Endodermal cell (in vitro differentiated cells): ENCODE measurements at regions not wholly inside any gene's neighbourhood (a gene's known extent, or its start where the extent isn't known, plus 50 kb on each side); places are given as distances from the start of the nearest gene placed in this dataset.

Experiments used
- DNase-seq: peaks from one replicate; pipeline ENCODE4 v3.0.0-alpha.2; 2017
- H3K27ac ChIP-seq: 2 replicates; pipeline ENCODE4 v1.5.1; 2013; ENCODE audit warnings: mild to moderate bottlenecking, low read depth, low read length, moderate library complexity
- H3K27me3 ChIP-seq: 2 replicates; pipeline ENCODE4 v1.6.1; 2013; ENCODE audit warnings: mild to moderate bottlenecking, low read length, moderate library complexity; ENCODE audit not compliant: insufficient read depth, control insufficient read depth, poor library complexity, severe bottlenecking
- H3K36me3 ChIP-seq: 2 replicates; pipeline ENCODE4 v1.7.0; 2013; ENCODE audit warnings: mild to moderate bottlenecking, low read length, moderate library complexity; ENCODE audit not compliant: control insufficient read depth, insufficient read depth
- H3K4me1 ChIP-seq: one replicate; pipeline ENCODE4 v1.7.0; 2013; ENCODE audit warnings: low read length; ENCODE audit not compliant: control insufficient read depth, insufficient read depth
- H3K4me3 ChIP-seq: 2 replicates; pipeline ENCODE4 v1.5.1; 2013; ENCODE audit warnings: mild to moderate bottlenecking, low read length, moderate library complexity
- H3K9ac ChIP-seq: 2 replicates; pipeline ENCODE4 v1.6.1; 2013; ENCODE audit warnings: mild to moderate bottlenecking, low read length, moderate library complexity; ENCODE audit not compliant: poor library complexity, severe bottlenecking; ENCODE audit errors: extremely low read depth
- H3K9me3 ChIP-seq: 2 replicates; pipeline ENCODE4 v1.6.1; 2013; ENCODE audit warnings: mild to moderate bottlenecking, low read length, moderate library complexity; ENCODE audit not compliant: control insufficient read depth
- H3K27ac Mint-ChIP-seq: 2 replicates; pipeline ENCODE4 v1.8.0; 2020; ENCODE audit warnings: mixed read lengths
- H3K27me3 Mint-ChIP-seq: 2 replicates; pipeline ENCODE4 v1.8.0; 2021; ENCODE audit warnings: mild to moderate bottlenecking, mixed read lengths; ENCODE audit not compliant: insufficient read depth
- H3K36me3 Mint-ChIP-seq: 2 replicates; pipeline ENCODE4 v1.8.0; 2020; ENCODE audit warnings: low read depth, mixed read lengths
- H3K4me1 Mint-ChIP-seq: 2 replicates; pipeline ENCODE4 v1.8.0; 2020; ENCODE audit warnings: mixed read lengths
- H3K4me3 Mint-ChIP-seq: 2 replicates; pipeline ENCODE4 v1.8.0; 2020; ENCODE audit warnings: mild to moderate bottlenecking, moderate library complexity, mixed read lengths
- H3K9me3 Mint-ChIP-seq: 2 replicates; pipeline ENCODE4 v1.8.0; 2020; ENCODE audit warnings: mild to moderate bottlenecking, mixed read lengths
- CTCF ChIP-seq: fragments of 200-600 bp; sonication (generic); conservative IDR thresholded peaks from 2 replicates; pipeline ENCODE4 v1.5.0; 2021; ENCODE audit warnings: antibody characterized with exemption, mild to moderate bottlenecking
- WGBS, 2 experiments: methylation state at CpG; one replicate each; pipeline versions ENCODE4 v1.1.5 to v1.1.7; 2013; ENCODE audit warnings: missing lambda C conversion rate in 2 of 2, mixed read lengths in 1 of 2; ENCODE audit not compliant: insufficient coverage in 1 of 2, insufficient read length in 1 of 2; 5-methylcytosine and 5-hydroxymethylcytosine counted together

GRCh38 chr15:95558916-95559315, 771.6 kb upstream of the NR2F2 start:
- Mint-ChIP-seq H3K27ac (no peak overlapping the region), H3K4me1 (peaks cover 12% of the 10 kb centered on the region)
- no peaks in the 10 kb centered on the region for H3K36me3 ChIP-seq

GRCh38 chr15:95559875-95560394, 770.6 kb upstream of the NR2F2 start:
- peaks cover 12% of the 10 kb centered on the region for H3K4me1 Mint-ChIP-seq
- no peak overlapping the region for H3K9ac ChIP-seq
- no peaks in the 10 kb centered on the region for H3K27me3 ChIP-seq
- H3K27me3 Mint-ChIP-seq: no peaks in the 10 kb centered on the region
- WGBS, 2 experiments: 93 to 98% methylated on average over 5 of the region's 7 CpGs
- no peak overlapping the region for H3K27ac ChIP-seq
- no peak for DNase-seq
- no peaks in the 10 kb centered on the region for H3K9me3 Mint-ChIP-seq
- TF ChIP-seq CTCF: no peak
- no peaks in the 10 kb centered on the region for H3K4me1 ChIP-seq
- H3K9me3 ChIP-seq: no peaks in the 10 kb centered on the region
- H3K4me3 ChIP-seq: no peak overlapping the region
- H3K36me3 Mint-ChIP-seq: no peaks in the 10 kb centered on the region
- H3K36me3 ChIP-seq: no peaks in the 10 kb centered on the region
- H3K27ac Mint-ChIP-seq: no peak overlapping the region
- no peak overlapping the region for H3K4me3 Mint-ChIP-seq

More at GRCh38 chr15:95558916-95559315, 771.6 kb upstream of the NR2F2 start:
- Mint-ChIP-seq H3K27me3 (no peaks in the 10 kb centered on the region), H3K36me3 (no peaks in the 10 kb centered on the region), H3K9me3 (no peaks in the 10 kb centered on the region), H3K4me3 (no peak overlapping the region)
- H3K4me3 ChIP-seq: no peak overlapping the region
- TF ChIP-seq CTCF: no peak
- H3K9ac ChIP-seq: no peak overlapping the region
- DNase-seq: no peak
- no peaks in the 10 kb centered on the region for H3K27me3 ChIP-seq
- no peaks in the 10 kb centered on the region for H3K9me3 ChIP-seq
- 100% methylated on average over 1 of the region's 2 CpGs; no CpG with 5 or more reads in 1 of the 2 experiments for WGBS, 2 experiments
- H3K4me1 ChIP-seq: no peaks in the 10 kb centered on the region
- no peak overlapping the region for H3K27ac ChIP-seq

- Mint-ChIP-seq H3K9me3 (no peaks in the 10 kb centered on the region), H3K27ac (no peak overlapping the region), H3K4me3 (no peak overlapping the region), H3K4me1 (peaks cover 9% of the 10 kb centered on the region), H3K36me3 (no peaks in the 10 kb centered on the region), H3K27me3 (no peaks in the 10 kb centered on the region)
- no peaks in the 10 kb centered on the region for H3K36me3 ChIP-seq
- no peak overlapping the region for H3K9ac ChIP-seq
- no peak overlapping the region for H3K4me3 ChIP-seq
- DNase-seq: no peak
- no peak for TF ChIP-seq CTCF
- 43 to 50% methylated on average over 2 of the region's 2 CpGs for WGBS, 2 experiments
- H3K9me3 ChIP-seq: no peaks in the 10 kb centered on the region
- H3K27ac ChIP-seq: no peak overlapping the region
- no peaks in the 10 kb centered on the region for H3K27me3 ChIP-seq
- no peaks in the 10 kb centered on the region for H3K4me1 ChIP-seq
Measured at GRCh38 chr15:95561463-95561862, 769.0 kb upstream of the NR2F2 start.
